ENCODE measurements at regions not wholly inside any gene's neighbourhood (a gene's known extent, or its start where the extent isn't known, plus 50 kb on each side); places are given as distances from the start of the nearest gene placed in this dataset.

- Histone ChIP-seq H2AFZ (ENCODE audit: insufficient read depth, low read length, poor library complexity) (no peak overlapping the region), H3K14ac (ENCODE audit: low read length) (no peak overlapping the region), H2BK120ac (ENCODE audit: insufficient read depth, low read length, poor library complexity) (no peak overlapping the region), H2BK12ac (ENCODE audit: low read length) (no peak overlapping the region), H3K23ac (ENCODE audit: low read length) (no peak overlapping the region), H3K9ac (ENCODE audit: low read length) (no peak overlapping the region), H4K8ac (ENCODE audit: low read depth, low read length) (no peak overlapping the region), H2AK5ac (ENCODE audit: low read length) (no peak overlapping the region), H3K4ac (ENCODE audit: low read depth, low read length) (no peak overlapping the region), H4K91ac (ENCODE audit: low read depth, low read length) (no peak overlapping the region), H3K27ac (ENCODE audit: low read depth, low read length) (no peak overlapping the region), H3K4me2 (ENCODE audit: low read length) (no peak overlapping the region), H3K79me1 (ENCODE audit: low read length) (no peaks in the 10 kb centered on the region), H3K79me2 (ENCODE audit: control insufficient read depth, insufficient read depth, low read length, poor library complexity) (no peaks in the 10 kb centered on the region), H4K12ac (ENCODE audit: low read depth, low read length) (no peak overlapping the region), H3K9me3 (ENCODE audit: insufficient read depth, low read depth, low read length) (no peaks in the 10 kb centered on the region), H3K4me1 (ENCODE audit: control insufficient read depth in 1 of 2, insufficient read depth in 2 of 2, low read length in 2 of 2) (peaks cover 2 to 3% of the 10 kb centered on the region in 2 experiments), H3K4me3 (ENCODE audit: low read depth, low read length) (no peak overlapping the region), H3K18ac (ENCODE audit: low read length) (no peak overlapping the region), H3K36me3 (ENCODE audit: control insufficient read depth in 1 of 2, insufficient read depth in 2 of 2, low read length in 2 of 2) (no peaks in the 10 kb centered on the region), H3K27me3 (ENCODE audit: insufficient read depth, low read length) (no peaks in the 10 kb centered on the region), H2BK5ac (ENCODE audit: low read depth, low read length, poor library complexity) (no peak overlapping the region)
- no CpG with 5 or more reads among the region's 9 CpGs for WGBS (ENCODE audit: extremely low coverage, insufficient coverage, insufficient read length)
- no peak for DNase-seq
Observed at GRCh38 chr4:184282895-184283654, 65.4 kb upstream of the ENPP6 start.

GRCh38 chr4:184282251-184282713 is 64.6 kb upstream of the ENPP6 start:
- peaks cover 2% of the 10 kb centered on the region for H3K9me3 ChIP-seq (ENCODE audit: insufficient read depth, low read depth, low read length)
- H3K79me1 ChIP-seq (ENCODE audit: low read length), result no peaks in the 10 kb centered on the region
- no CpG with 5 or more reads among the region's 8 CpGs for WGBS (ENCODE audit: extremely low coverage, insufficient coverage, insufficient read length)
- H3K27ac ChIP-seq (ENCODE audit: low read depth, low read length), result no peak overlapping the region
- no peak overlapping the region for H2AFZ ChIP-seq (ENCODE audit: insufficient read depth, low read length, poor library complexity)
- H2BK120ac ChIP-seq (ENCODE audit: insufficient read depth, low read length, poor library complexity), result no peak overlapping the region
- no peaks in the 10 kb centered on the region for H3K4me1 ChIP-seq (ENCODE audit: control insufficient read depth in 1 of 2, insufficient read depth in 2 of 2, low read length in 2 of 2)
- no peaks in the 10 kb centered on the region for H3K27me3 ChIP-seq (ENCODE audit: insufficient read depth, low read length)
- no peak overlapping the region for H2BK5ac ChIP-seq (ENCODE audit: low read depth, low read length, poor library complexity)
- no peak overlapping the region for H4K8ac ChIP-seq (ENCODE audit: low read depth, low read length)
- no peak overlapping the region for H2AK5ac ChIP-seq (ENCODE audit: low read length)
- H3K18ac ChIP-seq (ENCODE audit: low read length), result no peak overlapping the region
- no peaks in the 10 kb centered on the region for H3K79me2 ChIP-seq (ENCODE audit: control insufficient read depth, insufficient read depth, low read length, poor library complexity)
- no peak overlapping the region for H3K9ac ChIP-seq (ENCODE audit: low read length)
- no peak overlapping the region for H3K4me3 ChIP-seq (ENCODE audit: low read depth, low read length)
- no peak overlapping the region for H3K4me2 ChIP-seq (ENCODE audit: low read length)
- no peak for DNase-seq
- peak overlapping the region; percentile 7 for H4K12ac ChIP-seq (ENCODE audit: low read depth, low read length)
- H3K23ac ChIP-seq (ENCODE audit: low read length), result no peak overlapping the region
- H2BK12ac ChIP-seq (ENCODE audit: low read length), result no peak overlapping the region
- no peak overlapping the region for H3K4ac ChIP-seq (ENCODE audit: low read depth, low read length)
- no peaks in the 10 kb centered on the region for H3K36me3 ChIP-seq (ENCODE audit: control insufficient read depth in 1 of 2, insufficient read depth in 2 of 2, low read length in 2 of 2)
- H3K14ac ChIP-seq (ENCODE audit: low read length), result no peak overlapping the region
- no peak overlapping the region for H4K91ac ChIP-seq (ENCODE audit: low read depth, low read length)

- H3K79me2 ChIP-seq (ENCODE audit: control insufficient read depth, insufficient read depth, low read length, poor library complexity), result no peaks in the 10 kb centered on the region
- H3K36me3 ChIP-seq (ENCODE audit: control insufficient read depth in 1 of 2, insufficient read depth in 2 of 2, low read length in 2 of 2), result no peaks in the 10 kb centered on the region
- H4K12ac ChIP-seq (ENCODE audit: low read depth, low read length), result no peak overlapping the region
- no peak overlapping the region for H3K4me2 ChIP-seq (ENCODE audit: low read length)
- no peak overlapping the region for H3K14ac ChIP-seq (ENCODE audit: low read length)
- H3K27me3 ChIP-seq (ENCODE audit: insufficient read depth, low read length), result no peaks in the 10 kb centered on the region
- H2AK5ac ChIP-seq (ENCODE audit: low read length), result no peak overlapping the region
- no peak overlapping the region for H4K91ac ChIP-seq (ENCODE audit: low read depth, low read length)
- H2BK120ac ChIP-seq (ENCODE audit: insufficient read depth, low read length, poor library complexity), result no peak overlapping the region
- no CpG with 5 or more reads among the region's 12 CpGs for WGBS (ENCODE audit: extremely low coverage, insufficient coverage, insufficient read length)
- H3K23ac ChIP-seq (ENCODE audit: low read length), result no peak overlapping the region
- no peaks in the 10 kb centered on the region for H3K4me1 ChIP-seq (ENCODE audit: control insufficient read depth in 1 of 2, insufficient read depth in 2 of 2, low read length in 2 of 2)
- no peak overlapping the region for H3K4me3 ChIP-seq (ENCODE audit: low read depth, low read length)
- peaks cover 5% of the 10 kb centered on the region for H3K9me3 ChIP-seq (ENCODE audit: insufficient read depth, low read depth, low read length)
- H2BK5ac ChIP-seq (ENCODE audit: low read depth, low read length, poor library complexity), result no peak overlapping the region
- no peak overlapping the region for H2BK12ac ChIP-seq (ENCODE audit: low read length)
- no peak overlapping the region for H3K18ac ChIP-seq (ENCODE audit: low read length)
- H3K4ac ChIP-seq (ENCODE audit: low read depth, low read length), result no peak overlapping the region
- no peak overlapping the region for H4K8ac ChIP-seq (ENCODE audit: low read depth, low read length)
- no peak overlapping the region for H3K9ac ChIP-seq (ENCODE audit: low read length)
- DNase-seq, result no peak
- no peak overlapping the region for H2AFZ ChIP-seq (ENCODE audit: insufficient read depth, low read length, poor library complexity)
- no peaks in the 10 kb centered on the region for H3K79me1 ChIP-seq (ENCODE audit: low read length)
- no peak overlapping the region for H3K27ac ChIP-seq (ENCODE audit: low read depth, low read length)
Observed at GRCh38 chr4:184281231-184282139, 63.8 kb upstream of the ENPP6 start.

GRCh38 chr4:184280591-184281071 is 63.0 kb upstream of the ENPP6 start:
- Histone ChIP-seq H3K36me3 (ENCODE audit: control insufficient read depth in 1 of 2, insufficient read depth in 2 of 2, low read length in 2 of 2) (no peaks in the 10 kb centered on the region), H3K4me1 (ENCODE audit: control insufficient read depth in 1 of 2, insufficient read depth in 2 of 2, low read length in 2 of 2) (no peaks in the 10 kb centered on the region), H2BK5ac (ENCODE audit: low read depth, low read length, poor library complexity) (no peak overlapping the region), H4K12ac (ENCODE audit: low read depth, low read length) (no peak overlapping the region), H2AK5ac (ENCODE audit: low read length) (no peak overlapping the region), H3K14ac (ENCODE audit: low read length) (no peak overlapping the region), H2AFZ (ENCODE audit: insufficient read depth, low read length, poor library complexity) (no peak overlapping the region), H3K4me2 (ENCODE audit: low read length) (no peak overlapping the region), H3K9ac (ENCODE audit: low read length) (no peak overlapping the region), H4K8ac (ENCODE audit: low read depth, low read length) (no peak overlapping the region), H3K18ac (ENCODE audit: low read length) (no peak overlapping the region), H3K9me3 (ENCODE audit: insufficient read depth, low read depth, low read length) (peaks cover 5% of the 10 kb centered on the region), H2BK120ac (ENCODE audit: insufficient read depth, low read length, poor library complexity) (no peak overlapping the region), H3K27me3 (ENCODE audit: insufficient read depth, low read length) (no peaks in the 10 kb centered on the region), H4K91ac (ENCODE audit: low read depth, low read length) (no peak overlapping the region), H3K79me1 (ENCODE audit: low read length) (no peaks in the 10 kb centered on the region), H3K4me3 (ENCODE audit: low read depth, low read length) (no peak overlapping the region), H3K27ac (ENCODE audit: low read depth, low read length) (no peak overlapping the region), H3K23ac (ENCODE audit: low read length) (no peak overlapping the region), H2BK12ac (ENCODE audit: low read length) (no peak overlapping the region), H3K79me2 (ENCODE audit: control insufficient read depth, insufficient read depth, low read length, poor library complexity) (no peaks in the 10 kb centered on the region), H3K4ac (ENCODE audit: low read depth, low read length) (no peak overlapping the region)
- no CpG with 5 or more reads among the region's 2 CpGs for WGBS (ENCODE audit: extremely low coverage, insufficient coverage, insufficient read length)
- no peak for DNase-seq

All from trophoblast cell (in vitro differentiated cells and primary cell).